ENCODE measurements at regions not wholly inside any gene's neighbourhood (a gene's known extent, or its start where the extent isn't known, plus 50 kb on each side); places are given as distances from the start of the nearest gene placed in this dataset.
A peak's percentile ranks its signal among the peaks of the same experiment; 100 is the strongest.
"Not testable (repeated sequence)": the region's sequence is repeated elsewhere in the genome, so short reads cannot be mapped to it uniquely, and the experiment has no call there.

- H3K9me3 Mint-ChIP-seq (ENCODE audit: unreplicated experiment), result no peaks in the 10 kb centered on the region
- H3K27me3 Mint-ChIP-seq (ENCODE audit: unreplicated experiment), result no peaks in the 10 kb centered on the region
Measured at GRCh38 chrX:138082251-138082650, 516.3 kb downstream of the ZIC3 start.

GRCh38 chrX:138082896-138083295 lies 517.0 kb downstream of the ZIC3 start:
- Mint-ChIP-seq H3K9me3 (ENCODE audit: unreplicated experiment) (no peaks in the 10 kb centered on the region), H3K27me3 (ENCODE audit: unreplicated experiment) (no peaks in the 10 kb centered on the region), H3K4me3 (ENCODE audit: unreplicated experiment) (no peak overlapping the region), H3K36me3 (ENCODE audit: low read depth, unreplicated experiment) (no peaks in the 10 kb centered on the region), H3K27ac (ENCODE audit: unreplicated experiment) (no peak overlapping the region), H3K4me1 (ENCODE audit: unreplicated experiment) (no peaks in the 10 kb centered on the region)
- DNase-seq (ENCODE audit: low spot score), result no peak
- TF ChIP-seq CTCF (IDR thresholded peaks at IDR 0.05; ENCODE audit: unreplicated experiment), result no peak

More at GRCh38 chrX:138082251-138082650, 516.3 kb downstream of the ZIC3 start:
- no peak for DNase-seq (ENCODE audit: low spot score)
- no peak for TF ChIP-seq CTCF (IDR thresholded peaks at IDR 0.05; ENCODE audit: unreplicated experiment)
- Mint-ChIP-seq H3K36me3 (ENCODE audit: low read depth, unreplicated experiment) (no peaks in the 10 kb centered on the region), H3K4me3 (ENCODE audit: unreplicated experiment) (no peak overlapping the region), H3K4me1 (ENCODE audit: unreplicated experiment) (no peaks in the 10 kb centered on the region), H3K27ac (ENCODE audit: unreplicated experiment) (no peak overlapping the region)

GRCh38 chrX:138110910-138111309 lies 545.0 kb downstream of the ZIC3 start:
- H3K4me3 Mint-ChIP-seq (ENCODE audit: unreplicated experiment); H3K9me3 Mint-ChIP-seq (ENCODE audit: unreplicated experiment); H3K4me1 Mint-ChIP-seq (ENCODE audit: unreplicated experiment); H3K27me3 Mint-ChIP-seq (ENCODE audit: unreplicated experiment); H3K36me3 Mint-ChIP-seq (ENCODE audit: low read depth, unreplicated experiment); DNase-seq (ENCODE audit: low spot score); H3K27ac Mint-ChIP-seq (ENCODE audit: unreplicated experiment): not testable (repeated sequence)

- H3K27ac Mint-ChIP-seq (ENCODE audit: unreplicated experiment), result no peak overlapping the region
- DNase-seq (ENCODE audit: low spot score), result no peak
- TF ChIP-seq CTCF (IDR thresholded peaks at IDR 0.05; ENCODE audit: unreplicated experiment), result no peak
- H3K4me1 Mint-ChIP-seq (ENCODE audit: unreplicated experiment), result no peaks in the 10 kb centered on the region
- H3K9me3 Mint-ChIP-seq (ENCODE audit: unreplicated experiment), result no peaks in the 10 kb centered on the region
- no peak overlapping the region for H3K4me3 Mint-ChIP-seq (ENCODE audit: unreplicated experiment)
- no peaks in the 10 kb centered on the region for H3K36me3 Mint-ChIP-seq (ENCODE audit: low read depth, unreplicated experiment)
- H3K27me3 Mint-ChIP-seq (ENCODE audit: unreplicated experiment), result peaks cover 3% of the 10 kb centered on the region
Measured at GRCh38 chrX:138127314-138127713, 561.4 kb downstream of the ZIC3 start.

GRCh38 chrX:138128027-138128671 lies 562.2 kb downstream of the ZIC3 start:
- H3K36me3 Mint-ChIP-seq (ENCODE audit: low read depth, unreplicated experiment), result no peaks in the 10 kb centered on the region
- no peaks in the 10 kb centered on the region for H3K9me3 Mint-ChIP-seq (ENCODE audit: unreplicated experiment)
- peak; percentile 19 for DNase-seq (ENCODE audit: low spot score)

More at GRCh38 chrX:138128027-138128671, 562.2 kb downstream of the ZIC3 start:
- peaks cover 3% of the 10 kb centered on the region for H3K27me3 Mint-ChIP-seq (ENCODE audit: unreplicated experiment)
- no peak overlapping the region for H3K4me3 Mint-ChIP-seq (ENCODE audit: unreplicated experiment)
- H3K27ac Mint-ChIP-seq (ENCODE audit: unreplicated experiment), result no peak overlapping the region
- peak; percentile 63 for TF ChIP-seq CTCF (IDR thresholded peaks at IDR 0.05; ENCODE audit: unreplicated experiment)
- H3K4me1 Mint-ChIP-seq (ENCODE audit: unreplicated experiment), result no peaks in the 10 kb centered on the region
